Testis (tissue), 2 donors: ENCODE measurements at regions not wholly inside any gene's neighbourhood (a gene's known extent, or its start where the extent isn't known, plus 50 kb on each side); places are given as distances from the start of the nearest gene placed in this dataset.

Source experiments
- DNase-seq: peaks from one replicate; pipeline ENCODE4 v3.0.0-alpha.2; 2019
- H3K27ac ChIP-seq, 2 donors: fragments of 200-600 bp; sonication (generic); one replicate each; pipeline ENCODE4 v1.5.1; 2019
- H3K27me3 ChIP-seq: fragments of 200-600 bp; sonication (generic); one replicate; pipeline ENCODE4 v1.5.1; 2019
- H3K36me3 ChIP-seq: fragments of 200-600 bp; sonication (generic); one replicate; pipeline ENCODE4 v1.5.1; 2017; ENCODE audit warnings: low read depth; ENCODE audit errors: missing control alignments
- H3K4me1 ChIP-seq: fragments of 200-600 bp; sonication (generic); one replicate; pipeline ENCODE4 v1.5.1; 2019
- H3K4me3 ChIP-seq, 2 donors: fragments of 200-600 bp; sonication (generic); one replicate each; pipeline ENCODE4 v1.5.1; 2017 to 2019
- H3K9me3 ChIP-seq: fragments of 200-600 bp; sonication (generic); one replicate; pipeline ENCODE4 v1.5.1; 2017
- CTCF ChIP-seq, 3 experiments: fragments of 450-650 bp in 2 of 3; fragments of 200-600 bp in 1 of 3; sonication (generic) in 1 of 3; IDR thresholded peaks; one replicate each; pipeline ENCODE4 v1.5.1; 2016 to 2019; ENCODE audit warnings: antibody characterized with exemption in 3 of 3, mild to moderate bottlenecking in 2 of 3, moderate library complexity in 1 of 3
- POLR2A ChIP-seq: fragments of 450-650 bp; IDR thresholded peaks from one replicate; pipeline ENCODE4 v1.6.1; 2017; ENCODE audit warnings: antibody characterized with exemption, mild to moderate bottlenecking, moderate library complexity
- WGBS, 2 donors: methylation state at CpG; one replicate each; pipeline ENCODE4 v1.1.5; 2018; 5-methylcytosine and 5-hydroxymethylcytosine counted together
- intact Hi-C: fragments of 100-400 bp; cut with DNase I; formaldehyde crosslinking; loops from one replicate; pipeline ENCODE4 v1.15.1; 2023; ENCODE audit warnings: low total_unique reads

- Histone ChIP-seq H3K4me3 (no peak overlapping the region), H3K9me3 (no peaks in the 10 kb centered on the region)
These were observed 72.9 kb upstream of the SLC2A1 start for GRCh38 chr1:43031316-43032203.

GRCh38 chr1:43024905-43025304 lies 66.2 kb upstream of the SLC2A1 start:
- no peak for DNase-seq
- 56 to 66% methylated on average over 7 of the region's 7 CpGs for WGBS, 2 donors
- Histone ChIP-seq H3K27me3 (no peaks in the 10 kb centered on the region), H3K4me3 (no peak overlapping the region), H3K27ac (no peak overlapping the region), H3K36me3 (no peaks in the 10 kb centered on the region), H3K9me3 (no peaks in the 10 kb centered on the region), H3K4me1 (no peaks in the 10 kb centered on the region)
- TF ChIP-seq POLR2A (no peak), CTCF (IDR thresholded peaks at IDR 0.05) (no peak)
- intact Hi-C loops, result no loop called here

More at GRCh38 chr1:43031316-43032203, 72.9 kb upstream of the SLC2A1 start:
- 91% methylated on average over 12 to 14 of the region's 14 CpGs for WGBS, 2 donors
- Histone ChIP-seq H3K27me3 (no peaks in the 10 kb centered on the region), H3K4me1 (no peaks in the 10 kb centered on the region), H3K27ac (no peak overlapping the region), H3K36me3 (no peaks in the 10 kb centered on the region)
- TF ChIP-seq CTCF (IDR thresholded peaks at IDR 0.05), result no peak
- no peak for TF ChIP-seq POLR2A
- DNase-seq, result no peak
- intact Hi-C loops, result no loop called here

DNA sequence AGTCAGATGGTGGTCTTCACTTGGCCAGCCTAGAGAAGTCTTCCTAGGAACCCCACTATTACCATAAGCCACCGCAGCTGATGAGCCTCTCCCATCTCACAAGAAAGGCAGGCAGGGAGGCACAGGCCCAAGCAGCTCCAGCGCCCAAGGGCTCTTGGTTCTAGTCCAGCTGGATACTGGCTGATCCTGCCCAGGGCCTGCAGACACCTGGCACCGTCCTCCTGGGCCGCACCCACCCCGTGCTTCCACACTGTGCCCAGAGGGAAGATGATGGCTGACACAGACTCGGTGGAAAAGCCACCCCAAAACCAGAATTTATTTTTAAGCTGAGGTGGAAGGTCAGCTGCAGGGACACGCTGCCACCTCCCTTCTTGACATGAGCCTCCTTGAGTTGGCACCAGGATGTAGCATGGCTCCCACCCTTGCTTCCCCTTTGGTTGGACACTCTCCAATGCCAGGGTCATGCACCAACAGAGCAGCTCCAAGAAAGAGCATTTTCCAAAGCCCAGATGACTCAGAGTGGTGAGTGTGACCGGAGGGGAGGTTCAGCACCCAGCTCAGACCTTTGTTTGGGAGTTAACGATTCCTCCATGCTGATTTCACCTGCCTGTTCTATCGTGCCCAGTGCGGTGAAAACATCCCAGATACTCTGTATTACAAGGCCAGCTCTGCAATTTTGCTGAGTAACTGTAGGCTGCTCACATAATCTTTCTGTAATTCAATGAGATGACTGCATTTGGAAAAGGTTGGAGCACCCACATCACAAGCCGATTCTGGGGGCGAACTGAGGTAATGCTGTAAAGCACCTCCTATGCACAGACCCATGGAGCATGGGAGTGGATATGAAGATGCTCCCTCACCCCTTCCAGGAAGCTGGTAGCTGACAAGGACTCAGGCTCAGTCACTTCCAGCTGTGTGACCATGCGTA lies 63.1 kb upstream of the SLC2A1 start:
- Histone ChIP-seq H3K36me3 (no peaks in the 10 kb centered on the region), H3K27me3 (no peaks in the 10 kb centered on the region), H3K4me1 (no peaks in the 10 kb centered on the region), H3K9me3 (no peaks in the 10 kb centered on the region), H3K4me3 (no peak overlapping the region), H3K27ac (no peak overlapping the region)
- TF ChIP-seq POLR2A, result no peak
- TF ChIP-seq CTCF (IDR thresholded peaks at IDR 0.05), result no peak
- no peak for DNase-seq
- 92 to 93% methylated on average over 14 of the region's 14 CpGs for WGBS, 2 donors
- intact Hi-C loops, result no loop called here

DNA sequence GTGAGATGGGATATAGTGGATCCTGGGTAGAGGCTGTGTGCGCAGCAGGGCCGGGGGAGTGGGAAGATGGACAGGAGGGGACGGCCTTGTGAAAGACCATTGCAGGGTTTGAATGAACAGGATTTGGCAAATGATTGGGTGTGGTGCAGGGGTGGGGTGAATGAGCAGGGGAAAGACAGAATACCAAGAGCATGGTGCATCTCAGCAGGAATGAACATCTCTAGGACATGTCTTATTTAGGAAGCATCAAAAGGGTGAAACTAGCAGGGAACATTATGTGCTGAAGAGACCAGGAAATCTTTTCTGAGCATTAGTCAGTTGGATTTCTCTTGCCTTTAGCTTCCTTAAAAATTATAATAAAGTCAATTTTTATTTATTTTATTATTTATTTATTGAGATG lies 60.6 kb upstream of the SLC2A1 start:
- H3K4me3 ChIP-seq, result no peak overlapping the region
- H3K4me1 ChIP-seq, result no peaks in the 10 kb centered on the region
- H3K9me3 ChIP-seq, result no peaks in the 10 kb centered on the region
- H3K27me3 ChIP-seq, result no peaks in the 10 kb centered on the region
- no peak for TF ChIP-seq CTCF (IDR thresholded peaks at IDR 0.05)
- 92 to 94% methylated on average over 3 of the region's 3 CpGs for WGBS, 2 donors
- DNase-seq, result no peak
- intact Hi-C loops, result no loop called here
- no peaks in the 10 kb centered on the region for H3K36me3 ChIP-seq
- H3K27ac ChIP-seq, result no peak overlapping the region
